ENCODE measurements at regions not wholly inside any gene's neighbourhood (a gene's known extent, or its start where the extent isn't known, plus 50 kb on each side); places are given as distances from the start of the nearest gene placed in this dataset.

DNA sequence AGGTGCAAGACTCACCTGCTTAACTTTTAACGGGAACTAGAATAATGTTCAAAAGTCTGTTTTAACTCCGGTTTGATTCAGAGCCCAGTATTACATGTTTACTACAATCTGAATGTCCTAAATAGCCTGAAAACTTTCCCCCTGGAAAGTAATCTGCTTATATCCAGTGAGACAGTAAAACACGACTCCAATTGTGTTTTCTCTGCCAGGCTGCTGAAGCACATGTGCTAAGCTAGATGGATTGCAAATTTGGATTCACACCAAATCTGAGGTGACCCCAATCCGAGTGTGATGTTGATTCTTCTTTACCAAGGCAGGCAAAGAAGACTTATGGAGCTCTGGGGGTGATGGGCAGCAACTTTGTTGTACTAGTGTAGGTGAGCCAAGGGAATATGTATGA, 158.7 kb upstream of the PDGFD start:
- no peak overlapping the region for H3K4me3 ChIP-seq (ENCODE audit: low read depth, low read length)
- TF ChIP-seq, protein P1, sequence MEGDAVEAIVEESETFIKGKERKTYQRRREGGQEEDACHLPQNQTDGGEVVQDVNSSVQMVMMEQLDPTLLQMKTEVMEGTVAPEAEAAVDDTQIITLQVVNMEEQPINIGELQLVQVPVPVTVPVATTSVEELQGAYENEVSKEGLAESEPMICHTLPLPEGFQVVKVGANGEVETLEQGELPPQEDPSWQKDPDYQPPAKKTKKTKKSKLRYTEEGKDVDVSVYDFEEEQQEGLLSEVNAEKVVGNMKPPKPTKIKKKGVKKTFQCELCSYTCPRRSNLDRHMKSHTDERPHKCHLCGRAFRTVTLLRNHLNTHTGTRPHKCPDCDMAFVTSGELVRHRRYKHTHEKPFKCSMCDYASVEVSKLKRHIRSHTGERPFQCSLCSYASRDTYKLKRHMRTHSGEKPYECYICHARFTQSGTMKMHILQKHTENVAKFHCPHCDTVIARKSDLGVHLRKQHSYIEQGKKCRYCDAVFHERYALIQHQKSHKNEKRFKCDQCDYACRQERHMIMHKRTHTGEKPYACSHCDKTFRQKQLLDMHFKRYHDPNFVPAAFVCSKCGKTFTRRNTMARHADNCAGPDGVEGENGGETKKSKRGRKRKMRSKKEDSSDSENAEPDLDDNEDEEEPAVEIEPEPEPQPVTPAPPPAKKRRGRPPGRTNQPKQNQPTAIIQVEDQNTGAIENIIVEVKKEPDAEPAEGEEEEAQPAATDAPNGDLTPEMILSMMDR (IDR thresholded peaks at IDR 0.05; ENCODE audit: low read depth, low read length, missing control alignments), result no peak
- DNase-seq (ENCODE audit: low read depth), result no peak
- in situ Hi-C loops (cut with HindIII; ENCODE audit: low sequenced_read_pairs), result no loop called here

DNA sequence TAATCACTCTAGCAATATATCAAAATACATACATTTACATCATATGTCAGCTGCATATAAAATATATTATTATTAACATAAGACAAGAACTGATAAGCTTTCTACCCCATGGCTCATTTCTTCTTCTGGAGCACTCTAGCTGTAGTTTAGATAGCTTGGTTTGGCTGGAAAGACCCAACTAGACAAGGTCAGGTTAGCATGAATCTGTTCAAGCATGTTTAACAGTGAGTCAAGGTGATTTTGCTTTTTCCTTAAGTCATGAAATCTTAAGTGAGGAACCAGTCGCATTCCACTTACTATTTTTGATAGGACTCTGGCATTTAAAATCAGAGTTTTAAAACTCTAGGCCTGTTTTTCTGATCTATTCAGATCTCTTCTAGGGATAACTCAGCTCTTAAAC, 157.0 kb upstream of the PDGFD start:
- no peak for DNase-seq (ENCODE audit: low read depth)
- in situ Hi-C loops (cut with HindIII; ENCODE audit: low sequenced_read_pairs), result no loop called here
- TF ChIP-seq, protein P1 (IDR thresholded peaks at IDR 0.05; ENCODE audit: low read depth, low read length, missing control alignments), result no peak
- no peak overlapping the region for H3K4me3 ChIP-seq (ENCODE audit: low read depth, low read length)

DNA sequence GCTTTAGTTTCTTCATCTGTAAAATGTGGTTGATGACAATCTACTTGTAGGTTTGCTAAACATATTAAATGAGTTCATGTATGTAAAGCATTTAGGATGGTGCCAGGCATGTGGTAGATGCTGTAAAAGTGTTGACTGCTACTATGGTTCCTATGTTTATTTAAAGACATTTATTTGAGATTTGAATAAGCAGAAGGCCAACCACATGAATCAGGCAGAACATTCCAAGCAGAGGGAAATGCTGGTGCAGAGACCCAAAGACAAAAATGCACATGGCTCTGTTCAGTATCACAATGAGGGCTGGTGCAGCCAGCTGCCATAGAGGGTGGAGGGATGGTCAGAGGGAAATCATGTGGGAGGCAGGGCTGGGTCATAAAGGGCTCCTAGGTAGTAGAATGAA, 156.2 kb upstream of the PDGFD start:
- no peak for DNase-seq (ENCODE audit: low read depth)
- TF ChIP-seq, protein P1 (IDR thresholded peaks at IDR 0.05; ENCODE audit: low read depth, low read length, missing control alignments), result no peak
- in situ Hi-C loops (cut with HindIII; ENCODE audit: low sequenced_read_pairs), result no loop called here
- H3K4me3 ChIP-seq (ENCODE audit: low read depth, low read length), result no peak overlapping the region

DNA sequence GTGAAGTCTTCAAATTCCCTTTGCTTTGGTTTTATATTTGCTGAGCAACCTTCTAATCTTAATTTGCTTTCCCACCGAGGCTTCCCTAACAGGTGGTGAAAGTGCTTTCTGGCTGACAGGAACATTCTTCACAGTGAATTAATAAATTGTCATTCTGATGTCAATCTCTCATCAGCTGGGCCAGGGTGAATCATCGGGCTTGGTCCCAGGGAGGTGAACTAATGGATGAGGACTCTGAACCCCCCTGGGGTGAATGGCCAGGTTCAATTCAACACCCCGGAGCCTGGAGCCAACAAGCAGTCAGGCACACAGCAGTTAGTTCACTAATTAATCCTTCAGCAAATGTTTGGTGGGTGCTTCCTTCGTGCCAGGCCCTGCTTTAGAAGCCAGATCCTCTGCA, 155.4 kb upstream of the PDGFD start:
- DNase-seq (ENCODE audit: low read depth), result no peak
- in situ Hi-C loops (cut with HindIII; ENCODE audit: low sequenced_read_pairs), result no loop called here
- TF ChIP-seq, protein P1 (IDR thresholded peaks at IDR 0.05; ENCODE audit: low read depth, low read length, missing control alignments), result no peak
- H3K4me3 ChIP-seq (ENCODE audit: low read depth, low read length), result no peak overlapping the region

DNA sequence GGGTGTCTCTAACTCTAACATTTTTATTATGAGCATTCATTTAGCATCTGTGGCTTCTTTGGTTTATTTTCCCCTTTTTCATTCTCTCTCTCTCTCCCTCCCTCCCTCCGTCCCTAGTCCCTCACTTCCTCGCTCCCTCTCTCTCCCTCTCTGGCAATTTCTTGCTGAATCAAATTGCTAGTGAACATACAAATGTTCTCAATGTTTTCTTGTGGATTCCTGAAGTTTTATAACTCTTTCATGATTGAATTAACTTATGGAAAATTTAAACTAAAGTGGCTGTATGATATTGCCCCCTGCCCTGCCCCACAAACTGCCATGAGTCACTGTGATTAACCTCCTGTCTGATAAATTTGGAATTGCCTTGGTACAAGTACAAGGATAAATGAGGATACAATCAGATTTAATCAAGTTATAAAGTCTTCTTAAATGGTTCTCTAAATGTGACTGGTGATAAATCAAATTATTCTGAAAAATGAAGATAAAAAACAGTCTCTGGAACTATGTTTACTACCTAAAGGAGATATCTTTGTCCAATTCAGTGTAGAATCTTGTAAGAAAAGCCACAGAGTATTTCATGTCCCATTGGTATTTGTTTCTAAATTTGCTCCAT, 143.0 kb upstream of the PDGFD start:
- in situ Hi-C loops (cut with HindIII; ENCODE audit: low sequenced_read_pairs), result no loop called here
- TF ChIP-seq, protein P1 (IDR thresholded peaks at IDR 0.05; ENCODE audit: low read depth, low read length, missing control alignments), result no peak
- no peak for DNase-seq (ENCODE audit: low read depth)

DNA sequence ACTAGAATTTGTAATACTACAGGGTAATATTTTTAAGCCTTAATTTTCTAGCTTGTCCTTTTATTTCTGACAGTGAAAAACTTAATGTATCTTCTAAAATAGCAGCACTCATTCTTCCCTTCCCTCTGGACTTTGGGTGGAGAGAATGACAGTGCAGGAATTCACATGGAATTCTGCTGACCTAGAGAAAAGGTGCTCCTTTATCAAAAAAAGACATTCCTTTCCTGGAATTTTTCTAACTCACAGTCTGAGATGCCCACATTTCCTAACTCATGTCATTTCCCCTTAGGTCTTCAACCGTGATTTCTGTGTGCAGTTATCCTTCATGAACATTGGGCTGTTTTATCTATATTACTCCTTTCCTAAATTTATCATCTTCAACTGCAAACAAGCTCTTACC, 137.8 kb upstream of the PDGFD start:
- in situ Hi-C loops (cut with HindIII; ENCODE audit: low sequenced_read_pairs), result no loop called here
- DNase-seq (ENCODE audit: low read depth), result no peak
- no peak overlapping the region for H3K4me3 ChIP-seq (ENCODE audit: low read depth, low read length)
- TF ChIP-seq, protein P1 (IDR thresholded peaks at IDR 0.05; ENCODE audit: low read depth, low read length, missing control alignments), result no peak

More for the DNA sequence above, 143.0 kb upstream of the PDGFD start:
- H3K4me3 ChIP-seq (ENCODE audit: low read depth, low read length), result no peak overlapping the region
